Gastroesophageal sphincter (tissue), 3 donors: ENCODE measurements at regions not wholly inside any gene's neighbourhood (a gene's known extent, or its start where the extent isn't known, plus 50 kb on each side); places are given as distances from the start of the nearest gene placed in this dataset.

ENCODE experiments used
- EP300 ChIP-seq: sonication (generic); formaldehyde crosslinking; IDR thresholded peaks from one replicate; pipeline ENCODE4 v1.6.1; 2017; ENCODE audit warnings: antibody characterized with exemption, mild to moderate bottlenecking
- POLR2A ChIP-seq, 2 donors: fragments of 450-650 bp; IDR thresholded peaks; one replicate each; pipeline ENCODE4 v1.6.1; 2017; ENCODE audit warnings: antibody characterized with exemption in 2 of 2, mild to moderate bottlenecking in 2 of 2, moderate library complexity in 1 of 2
- POLR2AphosphoS5 ChIP-seq: sonication (generic); formaldehyde crosslinking; IDR thresholded peaks from one replicate; pipeline ENCODE4 v1.6.1; 2017; ENCODE audit warnings: antibody characterized with exemption
- TF ChIP-seq, protein P1 (sequence below), 4 experiments: fragments of 200-600 bp in 2 of 4; fragments of 450-650 bp in 2 of 4; sonication (generic) in 1 of 4; IDR thresholded peaks; one replicate each; pipeline ENCODE4 v1.5.1; 2017 to 2019; ENCODE audit warnings: antibody characterized with exemption in 4 of 4, mild to moderate bottlenecking in 2 of 4, moderate library complexity in 2 of 4

DNA sequence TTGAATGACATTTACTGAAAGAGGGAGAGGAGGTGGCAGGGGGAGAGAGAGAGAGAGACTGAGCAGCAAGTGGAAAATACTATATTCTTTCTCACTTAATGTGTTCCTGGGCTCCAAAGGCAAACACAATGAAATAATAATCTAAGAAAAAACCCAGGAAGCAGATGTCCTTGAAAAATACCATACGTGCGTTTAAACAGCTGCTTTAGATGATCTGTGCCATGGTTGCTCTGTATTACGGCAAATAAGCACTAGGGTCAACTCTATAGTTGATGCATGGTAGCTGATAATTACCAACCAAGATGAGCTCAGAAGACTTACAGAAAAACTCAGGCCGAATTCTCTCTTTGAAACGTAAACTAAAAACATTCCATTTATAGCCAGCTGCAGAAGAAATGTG, 410.3 kb upstream of the TBL1XR1 start:
- TF ChIP-seq, protein P1, sequence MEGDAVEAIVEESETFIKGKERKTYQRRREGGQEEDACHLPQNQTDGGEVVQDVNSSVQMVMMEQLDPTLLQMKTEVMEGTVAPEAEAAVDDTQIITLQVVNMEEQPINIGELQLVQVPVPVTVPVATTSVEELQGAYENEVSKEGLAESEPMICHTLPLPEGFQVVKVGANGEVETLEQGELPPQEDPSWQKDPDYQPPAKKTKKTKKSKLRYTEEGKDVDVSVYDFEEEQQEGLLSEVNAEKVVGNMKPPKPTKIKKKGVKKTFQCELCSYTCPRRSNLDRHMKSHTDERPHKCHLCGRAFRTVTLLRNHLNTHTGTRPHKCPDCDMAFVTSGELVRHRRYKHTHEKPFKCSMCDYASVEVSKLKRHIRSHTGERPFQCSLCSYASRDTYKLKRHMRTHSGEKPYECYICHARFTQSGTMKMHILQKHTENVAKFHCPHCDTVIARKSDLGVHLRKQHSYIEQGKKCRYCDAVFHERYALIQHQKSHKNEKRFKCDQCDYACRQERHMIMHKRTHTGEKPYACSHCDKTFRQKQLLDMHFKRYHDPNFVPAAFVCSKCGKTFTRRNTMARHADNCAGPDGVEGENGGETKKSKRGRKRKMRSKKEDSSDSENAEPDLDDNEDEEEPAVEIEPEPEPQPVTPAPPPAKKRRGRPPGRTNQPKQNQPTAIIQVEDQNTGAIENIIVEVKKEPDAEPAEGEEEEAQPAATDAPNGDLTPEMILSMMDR (IDR thresholded peaks at IDR 0.05), result no peak
- TF ChIP-seq EP300 (no peak), POLR2A (IDR thresholded peaks at IDR 0.05) (no peak), POLR2AphosphoS5 (no peak)
